ENCODE measurements at regions not wholly inside any gene's neighbourhood (a gene's known extent, or its start where the extent isn't known, plus 50 kb on each side); places are given as distances from the start of the nearest gene placed in this dataset.

DNA sequence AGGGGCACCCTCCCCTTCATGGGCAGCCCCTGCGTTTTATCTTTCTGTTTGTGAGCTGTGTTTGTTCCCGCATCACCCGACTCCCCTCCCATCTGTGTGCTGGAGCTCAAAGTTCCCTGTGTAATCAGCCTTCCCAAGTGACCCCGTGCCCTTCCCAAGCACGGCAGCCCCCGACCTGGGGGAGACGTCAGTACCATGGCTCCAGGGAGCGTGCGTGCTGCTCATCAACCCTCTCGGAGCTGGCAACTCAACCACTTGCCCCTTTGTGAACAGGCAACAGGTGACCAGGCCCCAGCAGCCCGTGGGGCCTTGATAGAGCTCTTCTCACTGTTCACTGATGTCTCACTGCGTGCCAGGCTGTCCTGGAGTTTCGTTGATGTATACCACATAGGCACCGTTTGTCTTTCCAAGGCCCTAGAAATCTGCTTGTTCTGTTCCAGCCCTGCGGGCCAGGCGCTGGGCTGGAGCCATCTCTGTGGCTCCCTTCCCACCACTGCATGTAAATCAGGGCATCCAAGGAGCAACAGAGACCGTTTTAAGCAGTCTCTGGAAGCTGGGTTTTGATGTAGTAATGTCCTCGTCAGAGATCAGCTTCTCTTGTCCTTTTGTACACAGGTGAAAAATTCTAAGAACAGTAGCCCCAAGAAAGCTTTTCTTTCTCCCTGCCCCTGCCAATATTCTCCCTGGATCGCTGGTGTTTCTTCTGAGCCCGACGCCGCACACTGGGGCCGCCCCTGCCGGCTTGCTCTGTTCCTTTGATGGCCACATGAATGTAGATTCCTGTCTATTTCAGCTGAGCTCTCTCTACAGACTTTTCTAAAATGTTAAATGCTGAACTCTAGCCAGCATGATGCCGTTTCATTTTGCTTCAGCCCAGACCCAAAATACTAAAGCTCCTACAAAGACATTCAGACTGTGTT is 107.0 kb upstream of the PTPRM start:
- Histone ChIP-seq H3K9me3 (ENCODE audit: control insufficient read depth in 1 of 2, insufficient read depth in 1 of 2, low read length in 2 of 2) (peaks cover 0 to 12% of the 10 kb centered on the region in 2 experiments), H3K4me3 (ENCODE audit: low read length) (no peak overlapping the region), H3K4me1 (ENCODE audit: insufficient read depth, low read length) (no peaks in the 10 kb centered on the region), H3K27ac (ENCODE audit: low read depth in 1 of 2, low read length in 2 of 2) (no peak overlapping the region), H3K36me3 (ENCODE audit: insufficient read depth, low read length) (no peaks in the 10 kb centered on the region), H3K27me3 (ENCODE audit: control insufficient read depth in 1 of 2, insufficient read depth in 2 of 2, low read length in 2 of 2) (no peaks in the 10 kb centered on the region)
- DNase-seq (no peak), ATAC-seq (ENCODE audit: poor library complexity) (no peak)
- ChIA-PET POLR2A (no interaction called here), CTCF (no interaction called here)
- H3K4me1 Mint-ChIP-seq (ENCODE audit: low read depth): no peaks in the 10 kb centered on the region
- H3K4me3 Mint-ChIP-seq: no peak overlapping the region
- intact Hi-C loops (cut with DNase I, micrococcal nuclease): no loop called here
- H3K36me3 Mint-ChIP-seq (ENCODE audit: low read depth): no peaks in the 10 kb centered on the region
- no peaks in the 10 kb centered on the region for H3K27me3 Mint-ChIP-seq
- no peak overlapping the region for H3K27ac Mint-ChIP-seq
- no peaks in the 10 kb centered on the region for H3K9me3 Mint-ChIP-seq
- TF ChIP-seq, protein P1, sequence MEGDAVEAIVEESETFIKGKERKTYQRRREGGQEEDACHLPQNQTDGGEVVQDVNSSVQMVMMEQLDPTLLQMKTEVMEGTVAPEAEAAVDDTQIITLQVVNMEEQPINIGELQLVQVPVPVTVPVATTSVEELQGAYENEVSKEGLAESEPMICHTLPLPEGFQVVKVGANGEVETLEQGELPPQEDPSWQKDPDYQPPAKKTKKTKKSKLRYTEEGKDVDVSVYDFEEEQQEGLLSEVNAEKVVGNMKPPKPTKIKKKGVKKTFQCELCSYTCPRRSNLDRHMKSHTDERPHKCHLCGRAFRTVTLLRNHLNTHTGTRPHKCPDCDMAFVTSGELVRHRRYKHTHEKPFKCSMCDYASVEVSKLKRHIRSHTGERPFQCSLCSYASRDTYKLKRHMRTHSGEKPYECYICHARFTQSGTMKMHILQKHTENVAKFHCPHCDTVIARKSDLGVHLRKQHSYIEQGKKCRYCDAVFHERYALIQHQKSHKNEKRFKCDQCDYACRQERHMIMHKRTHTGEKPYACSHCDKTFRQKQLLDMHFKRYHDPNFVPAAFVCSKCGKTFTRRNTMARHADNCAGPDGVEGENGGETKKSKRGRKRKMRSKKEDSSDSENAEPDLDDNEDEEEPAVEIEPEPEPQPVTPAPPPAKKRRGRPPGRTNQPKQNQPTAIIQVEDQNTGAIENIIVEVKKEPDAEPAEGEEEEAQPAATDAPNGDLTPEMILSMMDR (IDR thresholded peaks at IDR 0.05): no peak

DNA sequence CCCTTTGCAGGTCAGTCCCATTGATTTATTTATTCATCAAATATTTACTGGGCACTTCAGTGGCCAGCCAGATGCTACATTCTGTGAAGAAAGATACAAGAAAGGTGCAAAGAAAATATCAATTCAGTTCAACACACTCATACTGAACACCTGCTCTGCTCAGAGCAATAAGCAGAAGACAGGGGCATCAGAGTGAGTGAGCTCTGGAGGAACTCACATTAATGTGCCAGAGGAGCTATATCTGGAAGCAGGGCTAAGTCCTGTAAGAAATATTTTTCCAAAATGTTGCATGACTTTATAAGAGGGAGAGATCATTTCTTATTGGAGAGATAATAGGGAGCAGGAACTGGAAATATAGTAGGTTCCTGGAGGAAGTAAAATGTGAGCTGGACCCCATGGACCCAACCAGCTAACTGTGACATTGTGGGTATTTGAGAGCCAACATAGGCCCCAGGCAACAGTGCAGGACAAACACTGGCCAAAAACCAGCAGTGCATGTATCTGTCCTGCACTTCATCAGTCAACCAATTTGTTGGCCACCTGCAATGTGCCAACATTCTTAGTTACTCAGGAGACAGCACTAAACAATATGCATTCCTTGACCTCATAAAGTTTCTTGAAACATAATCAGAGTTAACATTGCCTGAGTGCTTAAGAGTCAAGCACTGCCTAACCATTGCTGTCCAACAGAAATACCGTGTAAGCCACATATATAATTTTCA is 102.7 kb upstream of the PTPRM start:
- H3K9me3 ChIP-seq (ENCODE audit: control insufficient read depth in 1 of 2, insufficient read depth in 1 of 2, low read length in 2 of 2): peaks cover 0 to 13% of the 10 kb centered on the region in 2 experiments
- no peak overlapping the region for H3K27ac Mint-ChIP-seq

DNA sequence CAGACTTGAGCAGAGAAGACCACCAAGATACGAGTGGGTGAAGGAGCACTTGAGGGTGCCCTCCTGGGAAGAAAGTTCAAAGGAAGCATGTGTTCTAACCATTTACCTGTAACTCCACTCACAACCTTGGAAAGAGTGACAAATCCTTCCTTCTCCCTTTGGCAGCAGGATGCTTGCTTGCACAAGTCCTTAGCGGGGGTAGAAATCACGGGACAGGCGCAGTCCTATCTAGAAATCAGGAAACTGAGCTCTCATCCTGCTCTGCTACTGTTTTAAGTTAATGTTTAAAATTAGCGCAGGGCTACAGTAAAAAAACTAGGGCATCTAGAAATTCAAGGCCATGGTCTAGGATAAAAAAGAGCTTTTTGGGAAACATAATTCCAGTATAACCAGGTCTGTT is 100.9 kb upstream of the PTPRM start:
- ChIA-PET CTCF (no interaction called here), POLR2A (no interaction called here)
- H3K4me1 Mint-ChIP-seq (ENCODE audit: low read depth): no peaks in the 10 kb centered on the region
- ATAC-seq (ENCODE audit: poor library complexity): no peak
- H3K4me3 Mint-ChIP-seq: no peak overlapping the region
- no peaks in the 10 kb centered on the region for H3K4me1 ChIP-seq (ENCODE audit: insufficient read depth, low read length)
- no peaks in the 10 kb centered on the region for H3K9me3 Mint-ChIP-seq
- no peak overlapping the region for H3K27ac ChIP-seq (ENCODE audit: low read depth in 1 of 2, low read length in 2 of 2)
- H3K27ac Mint-ChIP-seq: no peak overlapping the region
- no peaks in the 10 kb centered on the region for H3K27me3 ChIP-seq (ENCODE audit: control insufficient read depth in 1 of 2, insufficient read depth in 2 of 2, low read length in 2 of 2)
- intact Hi-C loops (cut with DNase I, micrococcal nuclease): no loop called here
- H3K27me3 Mint-ChIP-seq: peaks cover 4% of the 10 kb centered on the region
- H3K9me3 ChIP-seq (ENCODE audit: control insufficient read depth in 1 of 2, insufficient read depth in 1 of 2, low read length in 2 of 2): peaks cover 0 to 8% of the 10 kb centered on the region in 2 experiments
- DNase-seq: no peak
- no peaks in the 10 kb centered on the region for H3K36me3 Mint-ChIP-seq (ENCODE audit: low read depth)
- TF ChIP-seq, protein P1 (IDR thresholded peaks at IDR 0.05): no peak
- no peak overlapping the region for H3K4me3 ChIP-seq (ENCODE audit: low read length)
- H3K36me3 ChIP-seq (ENCODE audit: insufficient read depth, low read length): no peaks in the 10 kb centered on the region

More for the DNA sequence above, 102.7 kb upstream of the PTPRM start:
- no peak overlapping the region for H3K4me3 ChIP-seq (ENCODE audit: low read length)
- H3K4me1 ChIP-seq (ENCODE audit: insufficient read depth, low read length): no peaks in the 10 kb centered on the region
- no peaks in the 10 kb centered on the region for H3K36me3 Mint-ChIP-seq (ENCODE audit: low read depth)
- no peaks in the 10 kb centered on the region for H3K27me3 ChIP-seq (ENCODE audit: control insufficient read depth in 1 of 2, insufficient read depth in 2 of 2, low read length in 2 of 2)
- no peak overlapping the region for H3K4me3 Mint-ChIP-seq
- intact Hi-C loops (cut with DNase I, micrococcal nuclease): no loop called here
- CTCF ChIA-PET: no interaction called here
- H3K27ac ChIP-seq (ENCODE audit: low read depth in 1 of 2, low read length in 2 of 2): no peak overlapping the region
- peaks cover 2% of the 10 kb centered on the region for H3K27me3 Mint-ChIP-seq
- TF ChIP-seq, protein P1 (IDR thresholded peaks at IDR 0.05): no peak
- DNase-seq: no peak
- no peaks in the 10 kb centered on the region for H3K4me1 Mint-ChIP-seq (ENCODE audit: low read depth)
- POLR2A ChIA-PET: no interaction called here
- H3K36me3 ChIP-seq (ENCODE audit: insufficient read depth, low read length): no peaks in the 10 kb centered on the region
- H3K9me3 Mint-ChIP-seq: no peaks in the 10 kb centered on the region
- ATAC-seq (ENCODE audit: poor library complexity): no peak

Measured in CD4-positive, alpha-beta T cell (primary cell).